ENCODE measurements at regions not wholly inside any gene's neighbourhood (a gene's known extent, or its start where the extent isn't known, plus 50 kb on each side); places are given as distances from the start of the nearest gene placed in this dataset.

- ATAC-seq: no peak
- intact Hi-C loops (cut with DNase I): no loop called here
Observed at GRCh38 chr20:21796059-21796458, 90.6 kb downstream of the PAX1 start.

GRCh38 chr20:21788082-21788481, 82.6 kb downstream of the PAX1 start:
- intact Hi-C loops (cut with DNase I): no loop called here
- ATAC-seq (no peak), DNase-seq (no peak)

More at GRCh38 chr20:21796059-21796458, 90.6 kb downstream of the PAX1 start:
- DNase-seq: no peak

DNA sequence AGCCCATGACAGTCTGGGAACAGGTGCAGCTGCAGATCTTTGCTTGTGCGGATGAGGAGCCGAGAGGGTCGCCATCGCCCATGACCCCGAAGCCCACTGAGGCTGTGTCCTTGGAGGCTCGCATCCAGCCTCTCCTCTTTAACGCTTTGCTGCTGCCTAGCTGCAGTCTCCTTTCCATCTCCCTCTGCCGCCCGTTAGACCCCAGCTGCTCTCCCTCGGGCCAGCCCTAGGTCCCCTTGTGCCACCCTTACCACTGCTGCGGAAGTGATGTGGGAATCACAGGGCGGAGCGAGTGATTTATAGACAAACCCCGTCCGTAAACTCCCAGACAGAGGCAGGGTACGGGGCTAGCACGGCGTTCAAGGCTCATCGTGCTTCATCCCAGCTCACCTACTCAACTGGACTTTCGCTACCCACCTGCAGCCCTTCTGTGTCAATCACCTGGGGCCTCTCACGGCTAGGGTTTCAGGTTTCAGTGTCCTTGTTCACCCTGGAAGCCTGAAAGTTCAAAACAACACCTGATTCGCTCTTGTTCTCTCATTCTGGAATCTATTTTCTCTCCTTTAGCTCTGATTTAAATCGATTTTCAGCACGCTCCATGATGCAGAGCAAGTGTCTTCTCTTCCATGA, 76.1 kb downstream of the PAX1 start:
- DNase-seq (no peak), ATAC-seq (no peak)
- intact Hi-C loops (cut with DNase I): no loop called here

- intact Hi-C loops (cut with DNase I): no loop called here
- DNase-seq: no peak
Observed at GRCh38 chr20:21780528-21780927, 75.1 kb downstream of the PAX1 start.

More at GRCh38 chr20:21780528-21780927, 75.1 kb downstream of the PAX1 start:
- ATAC-seq: no peak
